ENCODE measurements at regions not wholly inside any gene's neighbourhood (a gene's known extent, or its start where the extent isn't known, plus 50 kb on each side); places are given as distances from the start of the nearest gene placed in this dataset.

DNA sequence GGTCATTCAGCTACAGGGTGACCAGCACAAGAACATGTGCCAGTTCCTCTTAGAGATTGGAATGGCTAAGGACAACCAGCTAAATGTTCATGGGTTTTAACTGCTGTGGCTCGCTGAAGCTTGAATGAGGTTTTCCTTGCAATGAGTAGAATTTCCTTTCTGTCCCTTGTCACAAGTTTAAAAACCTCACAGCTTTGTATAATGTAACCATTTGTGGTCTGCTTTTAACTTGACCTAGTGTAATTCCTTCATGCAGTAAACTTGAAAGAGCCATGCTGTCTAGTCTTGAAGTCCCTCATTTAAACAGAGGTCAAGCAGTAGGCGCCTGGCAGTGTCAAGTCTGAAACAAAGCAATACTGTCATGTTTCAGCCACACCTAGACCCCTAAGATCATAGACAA is 181.3 kb upstream of the DMRT1 start:
- H3K27ac Mint-ChIP-seq, result no peak overlapping the region

DNA sequence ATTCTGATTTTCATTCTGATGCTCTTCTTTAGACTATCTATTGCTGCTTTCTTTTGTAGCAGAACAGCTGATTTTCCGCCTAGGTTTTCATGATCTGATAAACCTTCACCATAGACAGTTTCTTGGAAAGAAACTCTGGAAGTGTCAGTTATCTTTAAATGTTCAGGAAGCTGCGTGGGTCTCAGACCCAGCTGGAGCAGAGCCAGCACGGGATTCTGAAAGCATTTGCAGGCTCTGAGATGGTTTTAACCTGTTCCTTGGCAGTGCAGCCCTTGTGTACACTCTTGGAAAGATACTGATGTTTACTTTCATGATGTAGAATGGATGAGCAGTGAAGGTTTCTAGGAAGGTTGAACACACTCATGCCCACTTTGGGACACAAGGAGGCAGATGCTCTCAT is 178.0 kb upstream of the DMRT1 start:
- H3K9ac ChIP-seq, result no peak overlapping the region
- H3K27me3 ChIP-seq, result no peaks in the 10 kb centered on the region
- no peaks in the 10 kb centered on the region for H3K79me2 ChIP-seq (ENCODE audit: low read depth)
- no peak for TF ChIP-seq EZH2phosphoT487 (IDR thresholded peaks at IDR 0.05)
- TF ChIP-seq CTCF (IDR thresholded peaks at IDR 0.05), result no peak
- no peak for TF ChIP-seq EZH2 (IDR thresholded peaks at IDR 0.05)
- no peak overlapping the region for H3K4me2 ChIP-seq
- DNase-seq (ENCODE audit: low spot score), result no peak
- Mint-ChIP-seq H3K4me1 (no peaks in the 10 kb centered on the region), H3K27ac (no peak overlapping the region), H3K9me3 (peaks cover 13% of the 10 kb centered on the region), H3K27me3 (ENCODE audit: insufficient read depth, low read depth) (peaks cover 3% of the 10 kb centered on the region), H3K36me3 (peaks cover 5% of the 10 kb centered on the region), H3K4me3 (no peak overlapping the region)
- H2AFZ ChIP-seq (replicated peaks), result no peak overlapping the region
- H4K20me1 ChIP-seq (ENCODE audit: low read depth), result no peaks in the 10 kb centered on the region
- no peaks in the 10 kb centered on the region for H3K4me1 ChIP-seq
- no peaks in the 10 kb centered on the region for H3F3A ChIP-seq (ENCODE audit: low read depth)
- H3K36me3 ChIP-seq, result no peaks in the 10 kb centered on the region
- H3K27ac ChIP-seq, result no peak overlapping the region
- peaks cover under 1% of the 10 kb centered on the region for H3K9me3 ChIP-seq (ENCODE audit: low read depth)
- H3K4me3 ChIP-seq, result no peak overlapping the region

More for the DNA sequence above, 181.3 kb upstream of the DMRT1 start:
- DNase-seq (ENCODE audit: low spot score), result no peak
- Histone ChIP-seq H3K27me3 (no peaks in the 10 kb centered on the region), H2AFZ (replicated peaks) (no peak overlapping the region), H3K9me3 (ENCODE audit: low read depth) (no peaks in the 10 kb centered on the region), H3K4me2 (no peak overlapping the region), H3K27ac (no peak overlapping the region), H3F3A (ENCODE audit: low read depth) (no peaks in the 10 kb centered on the region), H3K79me2 (ENCODE audit: low read depth) (no peaks in the 10 kb centered on the region), H4K20me1 (ENCODE audit: low read depth) (no peaks in the 10 kb centered on the region), H3K4me1 (no peaks in the 10 kb centered on the region), H3K9ac (no peak overlapping the region), H3K4me3 (no peak overlapping the region), H3K36me3 (no peaks in the 10 kb centered on the region)
- H3K9me3 Mint-ChIP-seq, result no peaks in the 10 kb centered on the region
- TF ChIP-seq CTCF (IDR thresholded peaks at IDR 0.05) (no peak), EZH2phosphoT487 (IDR thresholded peaks at IDR 0.05) (no peak), EZH2 (IDR thresholded peaks at IDR 0.05) (no peak)
- H3K36me3 Mint-ChIP-seq, result peaks cover 5% of the 10 kb centered on the region
- no peak overlapping the region for H3K4me3 Mint-ChIP-seq
- no peaks in the 10 kb centered on the region for H3K4me1 Mint-ChIP-seq
- peaks cover 3% of the 10 kb centered on the region for H3K27me3 Mint-ChIP-seq (ENCODE audit: insufficient read depth, low read depth)

DNA sequence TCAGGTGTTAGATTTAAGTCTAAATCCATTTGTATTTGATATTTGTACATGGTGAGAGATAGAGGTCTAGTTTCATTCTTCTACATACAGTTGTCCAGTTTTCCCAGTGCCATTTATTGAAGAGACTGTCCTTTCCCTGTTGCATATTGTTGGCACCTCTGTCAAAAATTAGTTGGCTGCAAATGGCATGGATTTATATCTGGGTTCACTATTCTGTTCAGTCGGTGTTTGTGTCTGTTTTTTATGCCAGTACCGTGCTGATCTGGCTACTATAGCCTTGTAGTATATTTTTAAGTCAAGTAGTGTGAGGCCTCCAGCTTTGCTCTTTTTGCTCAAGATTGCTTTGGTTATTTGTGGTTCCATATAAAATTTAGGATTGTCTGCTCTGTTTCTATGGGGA is 176.2 kb upstream of the DMRT1 start:
- Mint-ChIP-seq H3K36me3 (peaks cover 7% of the 10 kb centered on the region), H3K9me3 (peaks cover 25% of the 10 kb centered on the region), H3K27ac (no peak overlapping the region), H3K27me3 (ENCODE audit: insufficient read depth, low read depth) (peaks cover 3% of the 10 kb centered on the region), H3K4me1 (no peaks in the 10 kb centered on the region), H3K4me3 (no peak overlapping the region)
- no peaks in the 10 kb centered on the region for H3K27me3 ChIP-seq
- no peak overlapping the region for H3K9ac ChIP-seq
- H3K4me2 ChIP-seq, result no peak overlapping the region
- no peak overlapping the region for H3K4me3 ChIP-seq
- no peak for DNase-seq (ENCODE audit: low spot score)
- no peaks in the 10 kb centered on the region for H3K79me2 ChIP-seq (ENCODE audit: low read depth)
- no peak overlapping the region for H2AFZ ChIP-seq (replicated peaks)
- no peaks in the 10 kb centered on the region for H3K36me3 ChIP-seq
- H3F3A ChIP-seq (ENCODE audit: low read depth), result no peaks in the 10 kb centered on the region
- no peak for TF ChIP-seq CTCF (IDR thresholded peaks at IDR 0.05)
- no peak for TF ChIP-seq EZH2phosphoT487 (IDR thresholded peaks at IDR 0.05)
- no peak for TF ChIP-seq EZH2 (IDR thresholded peaks at IDR 0.05)
- H3K4me1 ChIP-seq, result no peaks in the 10 kb centered on the region
- H3K9me3 ChIP-seq (ENCODE audit: low read depth), result peaks cover 5% of the 10 kb centered on the region
- no peaks in the 10 kb centered on the region for H4K20me1 ChIP-seq (ENCODE audit: low read depth)
- no peak overlapping the region for H3K27ac ChIP-seq
